Neuronal stem cell (in vitro differentiated cells): ENCODE measurements at regions not wholly inside any gene's neighbourhood (a gene's known extent, or its start where the extent isn't known, plus 50 kb on each side); places are given as distances from the start of the nearest gene placed in this dataset.
"Not testable (repeated sequence)": the region's sequence is repeated elsewhere in the genome, so short reads cannot be mapped to it uniquely, and the experiment has no call there.

Source experiments
- DNase-seq: peaks from one replicate; pipeline ENCODE4 v3.0.0-alpha.2; 2013; ENCODE audit warnings: low spot score
- H2AFZ ChIP-seq: one replicate; pipeline ENCODE4 v1.6.1; 2013; ENCODE audit warnings: mild to moderate bottlenecking, low read length, inconsistent platforms
- H2AK5ac ChIP-seq: 2 replicates; pipeline ENCODE4 v1.6.1; 2013; ENCODE audit warnings: low read depth, mild to moderate bottlenecking, inconsistent platforms, low read length, moderate library complexity, mixed read lengths
- H2BK120ac ChIP-seq: 2 replicates; pipeline ENCODE4 v1.6.1; 2013; ENCODE audit warnings: low read depth, mild to moderate bottlenecking, inconsistent platforms, low read length, moderate library complexity, mixed read lengths
- H2BK12ac ChIP-seq: one replicate; pipeline ENCODE4 v1.6.1; 2013; ENCODE audit warnings: low read length, inconsistent platforms
- H2BK15ac ChIP-seq: 2 replicates; pipeline ENCODE4 v1.6.1; 2013; ENCODE audit warnings: mild to moderate bottlenecking, low read length, inconsistent platforms, mixed read lengths
- H2BK5ac ChIP-seq: one replicate; pipeline ENCODE4 v1.6.1; 2013; ENCODE audit warnings: inconsistent platforms, mild to moderate bottlenecking, low read length, moderate library complexity
- H3K14ac ChIP-seq: one replicate; pipeline ENCODE4 v1.6.1; 2013; ENCODE audit warnings: low read length, inconsistent platforms
- H3K18ac ChIP-seq: 2 replicates; pipeline ENCODE4 v1.6.1; 2013; ENCODE audit warnings: low read length, inconsistent platforms
- H3K23ac ChIP-seq: 2 replicates; pipeline ENCODE4 v1.6.1; 2013; ENCODE audit warnings: low read depth, mild to moderate bottlenecking, mixed read lengths, low read length, inconsistent platforms; ENCODE audit not compliant: poor library complexity
- H3K27ac ChIP-seq: replicated peaks from 3 replicates; pipeline ENCODE4 v1.5.1; 2013; ENCODE audit warnings: low read length, inconsistent platforms
- H3K27me3 ChIP-seq, 3 experiments: 2 replicates each; pipeline ENCODE4 v1.6.1; 2013; ENCODE audit warnings: low read length in 3 of 3, mild to moderate bottlenecking in 2 of 3, inconsistent platforms in 1 of 3, low read depth in 1 of 3, mixed read lengths in 1 of 3, moderate library complexity in 1 of 3; ENCODE audit not compliant: control insufficient read depth in 3 of 3, insufficient read depth in 3 of 3
- H3K36me3 ChIP-seq, 2 donors: replicated peaks in 1 of 2; 2 replicates each; pipeline ENCODE4 v1.6.1; 2013; ENCODE audit warnings: low read length in 2 of 2; ENCODE audit not compliant: control insufficient read depth in 2 of 2, insufficient read depth in 2 of 2
- H3K4ac ChIP-seq: 2 replicates; pipeline ENCODE4 v1.6.1; 2013; ENCODE audit warnings: inconsistent platforms, mild to moderate bottlenecking, low read length, moderate library complexity
- H3K4me1 ChIP-seq, 2 donors: 1 replicate in 1 of 2; 2 replicates in 1 of 2; pipeline ENCODE4 v1.6.1; 2013; ENCODE audit warnings: low read length in 2 of 2, low read depth in 1 of 2; ENCODE audit not compliant: control insufficient read depth in 2 of 2, insufficient read depth in 1 of 2
- H3K4me2 ChIP-seq: one replicate; pipeline ENCODE4 v1.6.1; 2013; ENCODE audit warnings: mild to moderate bottlenecking, low read length, inconsistent platforms; ENCODE audit not compliant: insufficient read depth, poor library complexity, severe bottlenecking
- H3K4me3 ChIP-seq, 2 donors: 2 replicates each; pipeline ENCODE4 v1.5.1; 2013; ENCODE audit warnings: low read length in 2 of 2, mild to moderate bottlenecking in 2 of 2, inconsistent platforms in 1 of 2, moderate library complexity in 1 of 2
- H3K79me1 ChIP-seq: one replicate; pipeline ENCODE4 v1.6.1; 2013; ENCODE audit warnings: low read depth, mild to moderate bottlenecking, inconsistent platforms, low read length, moderate library complexity
- H3K9ac ChIP-seq: one replicate; pipeline ENCODE4 v1.6.1; 2013; ENCODE audit warnings: mild to moderate bottlenecking, low read depth, low read length, inconsistent platforms; ENCODE audit not compliant: poor library complexity
- H3K9me3 ChIP-seq, 2 donors: replicated peaks in 1 of 2; 2 replicates each; pipeline versions ENCODE3 to v1.6.1; 2013; ENCODE audit warnings: low read length in 2 of 2, mild to moderate bottlenecking in 2 of 2, inconsistent platforms in 1 of 2, low read depth in 1 of 2, mixed read lengths in 1 of 2, moderate library complexity in 1 of 2; ENCODE audit not compliant: control insufficient read depth in 2 of 2, insufficient read depth in 1 of 2
- H4K8ac ChIP-seq: one replicate; pipeline ENCODE4 v1.6.1; 2013; ENCODE audit warnings: low read depth, mild to moderate bottlenecking, inconsistent platforms, low read length, moderate library complexity
- H4K91ac ChIP-seq: one replicate; pipeline ENCODE4 v1.6.1; 2013; ENCODE audit warnings: low read length, low read depth, mild to moderate bottlenecking, inconsistent platforms; ENCODE audit not compliant: poor library complexity
- WGBS, 2 donors: extraction: QIAGEN DNeasy Blood & Tissue Kit; methylation state at CpG; one replicate each; pipeline ENCODE4 v1.1.7; 2013; ENCODE audit warnings: missing lambda C conversion rate in 2 of 2, mixed read lengths in 1 of 2; ENCODE audit not compliant: insufficient read length in 2 of 2, insufficient replicate concordance in 1 of 2; ENCODE audit errors: extremely low coverage in 2 of 2; 5-methylcytosine and 5-hydroxymethylcytosine counted together

DNA sequence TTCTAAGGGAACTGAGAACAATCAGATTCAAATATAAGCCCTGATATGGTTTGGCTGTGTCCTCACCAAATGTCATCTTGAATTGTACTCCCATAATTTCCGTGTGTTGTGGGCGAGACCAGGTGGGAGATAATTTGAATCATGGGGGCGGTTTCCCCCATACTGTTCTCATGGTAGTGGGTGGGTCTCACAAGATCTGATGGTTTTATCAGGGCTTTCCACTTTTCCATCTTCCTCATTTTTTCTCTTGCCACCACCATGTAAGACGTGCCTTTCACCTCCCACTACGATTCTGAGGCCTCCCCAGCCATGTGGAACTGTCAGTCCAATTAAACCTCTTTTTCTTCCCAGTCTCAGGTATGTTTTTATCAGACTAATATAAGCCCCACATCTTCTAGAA, 217.8 kb downstream of the ACKR3 start:
- not testable (repeated sequence) for H3K4me2 ChIP-seq, H2BK120ac ChIP-seq, H3K27me3 ChIP-seq, H3K18ac ChIP-seq, H2BK12ac ChIP-seq, H3K36me3 ChIP-seq, H2AK5ac ChIP-seq, H3K14ac ChIP-seq, H3K23ac ChIP-seq, H2BK15ac ChIP-seq, H2AFZ ChIP-seq, DNase-seq, H2BK5ac ChIP-seq, H3K4me3 ChIP-seq, H4K8ac ChIP-seq, H4K91ac ChIP-seq, H3K4ac ChIP-seq, H3K4me1 ChIP-seq, H3K79me1 ChIP-seq, H3K27ac ChIP-seq, H3K9ac ChIP-seq
- peaks cover 0 to 25% of the 10 kb centered on the region in 2 donors for H3K9me3 ChIP-seq
- WGBS, 2 donors, result no CpG with 5 or more reads among the region's 5 CpGs

DNA sequence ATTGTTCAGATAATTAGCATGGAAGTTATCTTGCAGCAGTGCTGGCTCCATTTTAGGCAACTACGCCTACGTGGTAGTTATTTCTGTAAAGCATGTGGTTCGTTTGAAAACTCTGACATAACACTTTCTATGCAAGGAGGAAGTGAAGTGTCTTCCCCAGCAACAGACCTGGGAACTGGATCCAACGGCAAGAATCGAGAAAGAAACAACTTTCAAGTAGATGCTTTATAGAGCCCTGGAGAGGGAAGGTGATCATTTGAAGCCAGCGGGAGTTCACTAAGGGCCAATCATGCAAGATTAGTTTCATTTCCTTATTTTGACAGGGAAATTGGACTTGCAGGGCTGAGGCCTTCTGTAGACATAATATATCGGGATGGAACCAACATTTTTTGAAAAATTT, 218.3 kb downstream of the ACKR3 start:
- H3K18ac ChIP-seq, result no peak overlapping the region
- H3K4ac ChIP-seq, result no peak overlapping the region
- no peak overlapping the region for H3K27ac ChIP-seq
- H2AK5ac ChIP-seq, result no peak overlapping the region
- H2BK5ac ChIP-seq, result no peak overlapping the region
- no peaks in the 10 kb centered on the region for H3K36me3 ChIP-seq
- no peak overlapping the region for H3K14ac ChIP-seq
- no peak overlapping the region for H3K9ac ChIP-seq
- no peak overlapping the region for H3K23ac ChIP-seq
- H4K91ac ChIP-seq, result no peak overlapping the region
- no peak overlapping the region for H4K8ac ChIP-seq
- no peak for DNase-seq
- H2AFZ ChIP-seq, result no peak overlapping the region
- no peak overlapping the region for H2BK120ac ChIP-seq
- no peak overlapping the region for H2BK15ac ChIP-seq
- WGBS, 2 donors, result no CpG with 5 or more reads among the region's 7 CpGs
- H3K27me3 ChIP-seq, result no peaks in the 10 kb centered on the region
- no peak overlapping the region for H2BK12ac ChIP-seq
- no peak overlapping the region for H3K4me2 ChIP-seq
- no peak overlapping the region for H3K4me3 ChIP-seq
- H3K4me1 ChIP-seq, result no peaks in the 10 kb centered on the region
- no peaks in the 10 kb centered on the region for H3K79me1 ChIP-seq
- H3K9me3 ChIP-seq, result peaks cover 0 to 30% of the 10 kb centered on the region in 2 donors

DNA sequence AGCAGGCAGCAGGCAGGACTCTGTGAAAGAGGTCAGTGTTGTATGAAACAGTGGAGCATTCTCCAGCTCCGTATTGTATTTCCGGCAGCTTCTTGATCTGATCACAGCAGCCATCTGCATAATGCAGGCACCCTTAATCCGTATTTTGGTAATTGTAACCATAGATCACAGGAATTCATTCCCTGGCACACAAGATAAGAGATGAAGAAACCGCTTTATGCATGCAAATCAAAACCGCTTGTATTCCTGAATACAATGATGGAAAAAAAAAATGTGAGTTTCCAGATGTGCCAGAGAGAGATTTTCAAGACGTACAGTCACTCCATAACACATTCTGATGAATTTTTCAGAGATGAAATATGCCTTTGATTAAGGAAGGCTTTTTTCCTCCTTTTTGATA, 221.3 kb downstream of the ACKR3 start:
- H3K27ac ChIP-seq, result no peak overlapping the region
- peaks cover 0 to 17% of the 10 kb centered on the region in 2 donors for H3K9me3 ChIP-seq
- H2AFZ ChIP-seq, result no peak overlapping the region
- no peaks in the 10 kb centered on the region for H3K79me1 ChIP-seq
- H3K18ac ChIP-seq, result no peak overlapping the region
- no peaks in the 10 kb centered on the region for H3K36me3 ChIP-seq
- no peak overlapping the region for H4K8ac ChIP-seq
- no peak overlapping the region for H2AK5ac ChIP-seq
- no peak overlapping the region for H2BK12ac ChIP-seq
- no CpG with 5 or more reads among the region's 6 CpGs for WGBS, 2 donors
- H4K91ac ChIP-seq, result no peak overlapping the region
- H3K23ac ChIP-seq, result no peak overlapping the region
- no peak overlapping the region for H3K9ac ChIP-seq
- no peaks in the 10 kb centered on the region for H3K4me1 ChIP-seq
- no peak overlapping the region for H3K4ac ChIP-seq
- no peak overlapping the region for H3K14ac ChIP-seq
- no peak overlapping the region for H3K4me2 ChIP-seq
- no peak overlapping the region for H2BK5ac ChIP-seq
- no peak overlapping the region for H3K4me3 ChIP-seq
- no peak for DNase-seq
- no peaks in the 10 kb centered on the region for H3K27me3 ChIP-seq
- H2BK15ac ChIP-seq, result no peak overlapping the region
- H2BK120ac ChIP-seq, result no peak overlapping the region

DNA sequence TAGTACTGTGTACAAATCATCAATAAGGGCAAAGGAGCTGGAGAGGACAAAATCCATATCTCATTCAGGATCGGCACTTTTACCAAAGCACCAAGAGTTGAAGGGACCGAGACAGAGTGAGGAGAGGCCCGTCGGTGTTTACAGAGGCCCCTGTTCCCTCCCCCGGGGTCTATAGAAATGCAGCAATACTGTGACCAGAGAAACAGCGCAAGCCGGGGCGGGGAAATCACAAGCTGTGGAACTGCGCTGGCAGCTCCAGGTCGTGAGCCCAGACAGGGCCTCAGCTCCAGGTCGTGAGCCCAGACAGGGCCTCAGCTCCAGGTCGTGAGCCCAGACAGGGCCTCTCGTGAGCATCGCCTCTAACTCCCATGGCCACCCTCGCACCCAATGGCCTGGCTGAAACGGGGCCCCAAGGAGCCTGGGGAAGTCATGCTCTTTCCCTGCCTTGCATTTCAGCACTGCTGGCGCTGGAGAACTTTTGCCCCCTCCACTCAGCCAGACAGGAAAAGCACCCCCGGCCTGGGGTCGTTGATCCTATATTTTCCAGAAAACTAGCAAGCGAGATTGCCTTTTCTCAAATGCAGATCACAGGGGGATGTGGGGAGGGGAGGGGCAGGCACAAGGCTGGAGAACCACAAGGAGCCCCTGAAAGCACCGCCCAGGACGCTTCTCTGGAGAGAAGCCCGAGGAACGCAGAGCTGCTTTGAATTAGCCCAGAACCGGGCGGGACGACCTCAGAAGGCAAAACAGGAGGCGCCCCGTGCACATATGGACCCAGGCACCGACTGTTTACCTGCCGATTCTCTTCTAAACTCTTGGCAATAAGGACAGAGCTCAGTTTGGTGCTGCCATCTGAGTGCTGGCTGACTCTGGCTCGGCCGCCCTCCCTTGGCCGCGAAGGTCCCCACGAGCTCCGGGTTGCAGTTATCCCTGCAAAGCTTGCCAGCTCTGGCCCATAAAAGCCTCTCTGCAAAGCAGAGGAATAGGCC, 223.7 kb downstream of the ACKR3 start:
- no peaks in the 10 kb centered on the region for H3K79me1 ChIP-seq
- peaks cover 0 to 8% of the 10 kb centered on the region in 2 donors for H3K9me3 ChIP-seq
- no peak for DNase-seq
- H3K4me2 ChIP-seq, result no peak overlapping the region
- H2BK120ac ChIP-seq, result no peak overlapping the region
- H3K9ac ChIP-seq, result no peak overlapping the region
- H2AK5ac ChIP-seq, result peak overlapping the region; percentile 73
- no peak overlapping the region for H2BK12ac ChIP-seq
- no peak overlapping the region for H3K4ac ChIP-seq
- H2BK15ac ChIP-seq, result no peak overlapping the region
- H3K14ac ChIP-seq, result no peak overlapping the region
- no CpG with 5 or more reads among the region's 37 CpGs for WGBS, 2 donors
- H3K18ac ChIP-seq, result no peak overlapping the region
- H4K91ac ChIP-seq, result no peak overlapping the region
- no peak overlapping the region for H3K4me3 ChIP-seq
- no peak overlapping the region for H2BK5ac ChIP-seq
- no peak overlapping the region for H4K8ac ChIP-seq
- no peak overlapping the region for H3K27ac ChIP-seq
- H3K27me3 ChIP-seq, result no peaks in the 10 kb centered on the region
- H3K23ac ChIP-seq, result no peak overlapping the region
- no peak overlapping the region for H2AFZ ChIP-seq
- no peaks in the 10 kb centered on the region for H3K4me1 ChIP-seq
- no peaks in the 10 kb centered on the region for H3K36me3 ChIP-seq
